HG03442 (cell line): ENCODE measurements at regions not wholly inside any gene's neighbourhood (a gene's known extent, or its start where the extent isn't known, plus 50 kb on each side); places are given as distances from the start of the nearest gene placed in this dataset.
A peak's percentile ranks its signal among the peaks of the same experiment; 100 is the strongest.
"Not testable (repeated sequence)": the region's sequence is repeated elsewhere in the genome, so short reads cannot be mapped to it uniquely, and the experiment has no call there.

Source experiments
- ATAC-seq: cut with Tn5 transposase; IDR thresholded peaks from one replicate; pipeline ENCODE4 v1.9.1; 2021; ENCODE audit warnings: mild to moderate bottlenecking, moderate library complexity; ENCODE audit not compliant: unreplicated experiment

- ATAC-seq: peak; percentile 31
These were observed 68.1 kb downstream of the GOLGA6L6 start for GRCh38 chr15:20473465-20473864.

GRCh38 chr15:20472983-20473382 lies 68.6 kb downstream of the GOLGA6L6 start:
- peak; percentile 79 for ATAC-seq

DNA sequence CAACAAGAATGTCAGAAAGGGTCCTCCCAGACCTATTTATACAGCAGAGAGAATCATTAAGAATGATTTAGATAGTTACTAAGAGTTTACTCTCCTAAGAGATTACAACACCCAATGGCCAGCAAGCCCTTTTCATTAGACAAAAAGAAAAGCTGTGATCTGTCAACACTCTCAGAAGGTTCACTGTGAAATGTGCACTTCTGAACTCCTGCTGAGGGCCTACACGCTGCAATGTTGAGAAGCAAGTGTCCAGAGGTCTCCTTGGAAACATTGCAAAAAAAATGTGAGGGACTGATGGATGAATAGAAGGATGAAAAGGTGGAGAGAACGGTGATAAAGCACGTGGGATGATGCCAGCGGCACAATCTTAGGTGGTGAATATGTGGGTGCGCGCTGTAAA lies 70.8 kb downstream of the GOLGA6L6 start:
- ATAC-seq: not testable (repeated sequence)

- not testable (repeated sequence) for ATAC-seq
These were observed 100.5 kb downstream of the GOLGA6L6 start for GRCh38 chr15:20441138-20441537.

- not testable (repeated sequence) for ATAC-seq
These were observed 101.2 kb downstream of the GOLGA6L6 start for GRCh38 chr15:20440390-20440789.

GRCh38 chr15:20439111-20439510 lies 102.5 kb downstream of the GOLGA6L6 start:
- ATAC-seq: not testable (repeated sequence)

DNA sequence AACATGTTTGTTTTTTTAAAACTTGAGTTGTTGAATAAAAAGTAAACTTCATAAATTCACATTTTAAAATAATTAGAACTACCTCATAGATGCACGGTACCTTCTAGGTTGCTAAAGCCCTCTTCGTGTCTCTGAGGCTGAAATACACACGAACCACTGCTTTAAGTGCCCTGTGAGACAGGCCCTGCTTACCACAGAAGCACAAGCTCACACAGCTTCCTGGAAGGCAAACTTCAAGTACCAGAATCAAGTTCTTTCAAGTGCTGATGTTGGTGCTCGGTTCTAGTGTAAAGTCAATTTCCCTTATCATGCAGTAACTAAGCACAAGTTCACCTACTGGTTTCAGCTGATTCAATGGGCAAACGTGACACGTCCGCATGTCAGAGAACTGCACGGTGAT lies 103.3 kb downstream of the GOLGA6L6 start:
- not testable (repeated sequence) for ATAC-seq

DNA sequence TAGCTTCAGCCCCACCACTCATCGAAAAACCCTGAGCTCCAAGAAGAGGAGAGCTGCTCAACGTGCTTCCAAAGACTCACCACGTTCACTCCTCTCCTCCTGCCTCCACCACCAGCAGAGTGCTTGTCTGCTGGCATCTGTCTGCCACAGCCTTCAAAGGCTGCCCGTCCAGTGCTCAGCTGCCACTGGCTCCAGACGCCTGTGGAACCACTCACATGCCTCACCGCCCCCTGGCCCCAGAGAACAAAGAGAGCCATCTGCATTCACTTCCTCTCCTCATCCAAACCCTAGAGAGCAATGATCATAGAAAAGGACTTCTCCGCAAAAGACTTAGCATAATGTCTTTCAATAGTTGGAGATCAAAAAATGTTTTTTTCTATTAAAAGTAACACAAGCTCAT lies 108.1 kb downstream of the GOLGA6L6 start:
- not testable (repeated sequence) for ATAC-seq

GRCh38 chr15:20430495-20430894 lies 111.1 kb downstream of the GOLGA6L6 start:
- ATAC-seq: not testable (repeated sequence)

DNA sequence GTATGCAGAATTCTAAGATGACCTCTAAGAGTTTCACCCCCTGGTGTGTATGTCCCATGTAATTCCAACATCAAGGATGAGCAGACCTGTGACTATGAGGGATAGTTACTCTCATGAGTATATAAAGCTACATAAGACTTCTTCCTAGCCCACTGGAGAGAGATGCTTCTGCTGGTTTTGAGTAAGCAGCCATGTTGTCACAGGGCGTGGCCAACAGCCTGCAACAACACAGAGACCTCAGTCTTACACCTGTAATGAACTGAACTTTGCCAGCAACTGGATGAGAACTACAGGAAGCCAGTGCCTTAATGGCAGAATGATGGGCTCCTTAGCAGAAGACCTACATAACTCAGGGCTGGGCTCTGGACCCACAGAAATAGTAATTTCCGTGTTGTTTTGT lies 120.9 kb downstream of the GOLGA6L6 start:
- not testable (repeated sequence) for ATAC-seq

DNA sequence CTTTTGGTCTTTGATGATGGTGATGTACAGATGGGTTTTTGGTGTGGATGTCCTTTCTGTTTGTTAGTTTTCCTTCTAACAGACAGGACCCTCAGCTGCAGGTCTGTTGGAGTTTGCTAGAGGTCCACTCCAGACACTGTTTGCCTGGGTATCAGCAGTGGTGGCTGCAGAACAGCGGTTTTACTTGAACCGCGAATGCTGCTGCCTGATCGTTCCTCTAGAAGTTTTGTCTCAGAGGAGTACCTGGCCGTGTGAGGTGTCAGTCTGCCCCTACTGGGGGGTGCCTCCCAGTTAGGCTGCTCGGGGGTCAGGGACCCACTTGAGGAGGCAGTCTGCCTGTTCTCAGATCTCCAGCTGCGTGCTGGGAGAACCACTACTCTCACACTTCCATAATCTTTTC lies 125.0 kb downstream of the GOLGA6L6 start:
- not testable (repeated sequence) for ATAC-seq

DNA sequence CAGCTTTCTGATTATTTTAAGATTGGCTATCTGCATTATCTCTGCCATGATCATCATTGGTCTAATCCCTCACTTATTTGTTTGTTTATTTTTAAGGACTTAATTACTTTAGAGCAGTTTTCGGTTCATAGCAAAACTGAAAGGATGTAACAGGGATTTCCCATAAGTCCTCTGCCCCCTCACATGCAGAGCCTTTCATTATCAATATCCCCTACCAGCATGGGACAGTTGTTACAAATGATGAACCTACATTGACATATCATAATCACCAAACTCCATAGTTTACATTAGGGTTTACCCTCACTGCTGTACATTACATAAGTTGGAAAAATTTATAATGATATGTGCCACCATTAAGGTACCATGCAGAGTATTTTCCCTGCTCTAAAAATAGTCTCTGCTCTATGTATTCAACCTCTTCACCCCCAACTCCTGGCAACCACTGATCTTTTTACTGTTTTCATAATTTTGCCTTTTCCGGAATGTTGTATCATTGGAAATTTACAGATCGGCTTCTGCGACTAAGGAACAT lies 131.9 kb downstream of the GOLGA6L6 start:
- ATAC-seq: not testable (repeated sequence)

GRCh38 chr15:20409247-20409646 lies 132.4 kb downstream of the GOLGA6L6 start:
- no peak for ATAC-seq

DNA sequence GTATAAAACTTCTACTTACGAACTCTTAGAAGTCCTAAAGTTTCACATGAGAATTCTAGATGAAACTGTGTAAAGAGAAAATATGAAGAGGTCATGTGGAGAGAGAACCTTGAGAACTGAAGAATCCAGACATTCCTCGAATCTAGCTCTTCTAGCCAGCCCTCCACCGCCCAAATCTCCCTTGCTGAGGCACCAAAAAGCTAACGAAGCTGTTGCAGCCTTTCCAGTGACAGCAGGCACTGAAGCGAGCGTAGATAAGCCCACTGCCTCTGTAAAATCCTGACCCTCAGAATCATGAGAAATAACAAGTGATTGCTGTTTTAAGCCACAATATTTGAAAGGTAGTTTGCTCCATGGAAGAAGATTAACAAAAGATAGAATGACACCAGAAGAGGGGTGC lies 134.0 kb downstream of the GOLGA6L6 start:
- ATAC-seq: no peak

- not testable (repeated sequence) for ATAC-seq
These were observed 137.0 kb downstream of the GOLGA6L6 start for GRCh38 chr15:20404571-20404970.

GRCh38 chr15:20402586-20402985 lies 139.0 kb downstream of the GOLGA6L6 start:
- ATAC-seq: not testable (repeated sequence)

GRCh38 chr15:20401058-20401457 lies 140.5 kb downstream of the GOLGA6L6 start:
- not testable (repeated sequence) for ATAC-seq

GRCh38 chr15:20398680-20399079 lies 142.9 kb downstream of the GOLGA6L6 start:
- ATAC-seq: not testable (repeated sequence)

GRCh38 chr15:20388161-20388560 lies 153.4 kb downstream of the GOLGA6L6 start:
- ATAC-seq: not testable (repeated sequence)

DNA sequence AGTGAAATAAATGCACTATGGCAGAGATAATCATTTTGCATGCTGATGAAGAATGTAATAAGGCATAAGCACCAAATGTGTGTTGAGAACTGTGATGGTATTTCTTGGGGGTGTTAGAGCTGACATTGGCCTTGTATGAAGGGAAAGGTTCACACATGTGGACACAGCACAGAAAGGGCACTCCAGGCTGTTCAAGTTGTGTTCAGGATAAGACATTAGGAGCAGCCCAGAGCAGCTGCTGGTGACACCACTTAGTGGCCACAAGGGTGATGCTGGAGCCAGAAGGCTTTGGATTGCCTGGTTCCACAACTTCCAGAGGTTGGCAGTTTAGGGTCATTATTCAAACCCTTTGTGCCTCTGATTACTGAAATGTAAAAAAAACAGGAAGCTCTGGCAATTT lies 155.4 kb downstream of the GOLGA6L6 start:
- no peak for ATAC-seq

- ATAC-seq: not testable (repeated sequence)
These were observed 161.4 kb downstream of the GOLGA6L6 start for GRCh38 chr15:20380199-20380598.

- ATAC-seq: no peak
These were observed 164.7 kb downstream of the GOLGA6L6 start for GRCh38 chr15:20376872-20377271.

DNA sequence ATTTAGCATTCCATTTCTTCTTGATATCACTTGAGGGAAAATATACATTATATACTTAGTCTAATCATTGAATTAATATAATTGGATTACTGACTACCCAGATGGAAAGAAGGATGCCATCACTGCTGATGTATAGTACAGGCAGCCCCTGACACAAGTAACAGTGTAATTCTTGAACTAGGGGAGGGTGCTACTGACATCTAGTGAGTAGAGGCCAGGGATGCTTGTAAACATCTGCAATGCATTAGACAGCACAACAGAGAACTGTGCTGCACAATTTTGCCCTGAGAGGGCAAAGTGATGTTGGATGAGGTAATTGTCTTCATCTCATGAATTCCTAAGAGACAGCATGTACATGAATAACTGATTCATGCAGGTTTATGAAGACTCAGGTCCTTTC lies 169.2 kb downstream of the GOLGA6L6 start:
- not testable (repeated sequence) for ATAC-seq
